ENCODE measurements at regions not wholly inside any gene's neighbourhood (a gene's known extent, or its start where the extent isn't known, plus 50 kb on each side); places are given as distances from the start of the nearest gene placed in this dataset.

DNA sequence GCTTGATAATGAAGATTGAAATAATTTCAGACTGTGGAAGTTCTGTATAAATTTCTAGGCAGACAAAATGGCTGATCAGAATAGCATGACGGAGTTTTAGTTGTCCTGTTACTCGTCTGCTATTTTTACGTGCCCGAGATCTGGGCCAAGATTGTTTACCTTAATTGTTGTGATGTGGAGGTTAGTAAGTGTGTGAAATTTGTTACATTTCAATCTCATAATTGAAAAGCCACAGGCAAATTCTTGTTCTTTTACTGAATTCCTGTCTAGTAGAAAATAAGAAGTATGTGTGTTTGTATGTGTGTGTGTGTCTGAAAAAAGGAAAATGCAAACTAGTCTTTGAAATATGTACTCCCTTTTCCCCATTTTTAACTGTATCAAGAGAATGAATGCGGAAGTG, 115.2 kb downstream of the UTRN start:
- Histone ChIP-seq H3K36me3 (ENCODE audit: insufficient read depth) (no peaks in the 10 kb centered on the region), H3K79me2 (ENCODE audit: insufficient read depth, low read depth) (no peaks in the 10 kb centered on the region), H4K20me1 (ENCODE audit: insufficient read depth) (no peaks in the 10 kb centered on the region), H3K27me3 (ENCODE audit: insufficient read depth, low read depth) (no peaks in the 10 kb centered on the region), H3K4me1 (ENCODE audit: low read depth, poor library complexity, severe bottlenecking) (no peaks in the 10 kb centered on the region), H3K9ac (no peak overlapping the region), H3K27ac (no peak overlapping the region), H3K4me3 (IDR thresholded peaks at IDR 0.05; ENCODE audit: insufficient read depth, low read depth, low read length) (no peak overlapping the region), H2AFZ (ENCODE audit: low read depth) (no peak overlapping the region), H3K4me2 (no peak overlapping the region)
- TF ChIP-seq, protein P1, sequence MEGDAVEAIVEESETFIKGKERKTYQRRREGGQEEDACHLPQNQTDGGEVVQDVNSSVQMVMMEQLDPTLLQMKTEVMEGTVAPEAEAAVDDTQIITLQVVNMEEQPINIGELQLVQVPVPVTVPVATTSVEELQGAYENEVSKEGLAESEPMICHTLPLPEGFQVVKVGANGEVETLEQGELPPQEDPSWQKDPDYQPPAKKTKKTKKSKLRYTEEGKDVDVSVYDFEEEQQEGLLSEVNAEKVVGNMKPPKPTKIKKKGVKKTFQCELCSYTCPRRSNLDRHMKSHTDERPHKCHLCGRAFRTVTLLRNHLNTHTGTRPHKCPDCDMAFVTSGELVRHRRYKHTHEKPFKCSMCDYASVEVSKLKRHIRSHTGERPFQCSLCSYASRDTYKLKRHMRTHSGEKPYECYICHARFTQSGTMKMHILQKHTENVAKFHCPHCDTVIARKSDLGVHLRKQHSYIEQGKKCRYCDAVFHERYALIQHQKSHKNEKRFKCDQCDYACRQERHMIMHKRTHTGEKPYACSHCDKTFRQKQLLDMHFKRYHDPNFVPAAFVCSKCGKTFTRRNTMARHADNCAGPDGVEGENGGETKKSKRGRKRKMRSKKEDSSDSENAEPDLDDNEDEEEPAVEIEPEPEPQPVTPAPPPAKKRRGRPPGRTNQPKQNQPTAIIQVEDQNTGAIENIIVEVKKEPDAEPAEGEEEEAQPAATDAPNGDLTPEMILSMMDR (conservative IDR thresholded peaks at IDR 0.05; ENCODE audit: low read depth, low read length) = no peak

DNA sequence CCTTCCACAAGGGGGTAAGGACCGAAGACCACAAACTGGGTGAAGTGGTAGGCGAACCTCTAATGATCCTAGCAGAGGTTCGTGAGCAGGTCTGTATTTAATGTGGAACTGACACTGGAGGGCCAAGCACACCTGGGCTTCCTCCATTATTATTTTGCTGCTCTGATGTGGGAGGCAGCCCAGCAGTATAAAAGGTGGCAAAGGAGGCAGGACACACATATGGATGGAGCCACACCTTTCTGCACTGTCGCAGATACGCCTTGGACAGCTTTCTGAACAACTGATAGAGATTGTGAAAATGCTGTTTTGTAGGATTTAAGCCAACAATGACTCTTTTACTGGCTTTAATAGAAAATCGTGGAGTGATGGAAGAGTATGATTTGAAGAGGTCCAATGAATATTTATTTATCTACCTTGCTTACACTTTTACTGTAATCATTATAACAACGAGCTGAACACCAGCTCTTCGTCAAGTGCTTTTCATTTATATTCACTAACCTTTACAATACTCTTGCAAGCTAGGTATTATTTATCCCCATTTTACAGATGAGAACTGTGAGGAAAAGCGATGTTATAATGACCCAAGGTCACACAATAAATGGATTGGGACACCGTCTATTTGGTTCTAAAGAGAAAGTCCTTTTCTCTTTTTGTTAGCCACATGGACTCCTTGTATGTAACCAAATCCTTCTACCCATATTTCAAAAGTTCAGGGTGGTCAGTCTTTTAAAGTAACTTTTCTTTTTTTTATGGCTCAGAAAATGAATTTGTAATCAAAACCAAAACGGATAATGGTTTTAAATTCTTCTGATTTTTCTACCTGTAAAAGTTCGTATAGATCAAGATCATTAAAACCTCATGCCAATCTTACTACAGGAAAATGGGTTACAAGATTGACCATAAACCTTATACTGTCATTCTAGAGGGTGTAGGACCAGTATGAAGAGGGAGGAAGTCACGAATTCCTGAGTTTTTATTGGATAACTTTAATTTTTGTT, 116.9 kb downstream of the UTRN start:
- no peaks in the 10 kb centered on the region for H3K27me3 ChIP-seq (ENCODE audit: insufficient read depth, low read depth)

DNA sequence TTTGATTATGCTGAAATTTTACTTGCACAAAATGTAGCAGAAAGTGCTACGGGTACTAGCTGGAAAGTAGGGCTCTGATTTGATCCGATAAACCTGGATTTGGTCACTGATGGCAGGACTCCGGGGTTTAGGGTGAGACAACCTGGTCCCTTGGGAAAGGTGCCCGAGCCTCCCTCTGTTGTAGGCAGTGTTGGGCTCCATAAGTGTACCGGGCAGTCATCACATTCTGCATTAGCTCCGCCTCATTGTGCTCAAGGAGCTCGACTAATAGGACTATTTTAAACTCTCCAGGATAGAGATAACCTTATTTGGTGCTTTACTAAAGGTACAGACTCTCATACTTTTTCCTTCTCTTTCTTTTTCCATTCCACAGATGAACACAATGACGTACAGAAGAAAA, 117.6 kb downstream of the UTRN start:
- H3K4me1 ChIP-seq (ENCODE audit: low read depth, poor library complexity, severe bottlenecking) = no peaks in the 10 kb centered on the region
- no peaks in the 10 kb centered on the region for H3K36me3 ChIP-seq (ENCODE audit: insufficient read depth)
- H3K9ac ChIP-seq = no peak overlapping the region
- no peak overlapping the region for H3K27ac ChIP-seq
- H3K4me2 ChIP-seq = no peak overlapping the region
- TF ChIP-seq, protein P1 (conservative IDR thresholded peaks at IDR 0.05; ENCODE audit: low read depth, low read length) = no peak
- H3K4me3 ChIP-seq (IDR thresholded peaks at IDR 0.05; ENCODE audit: insufficient read depth, low read depth, low read length) = no peak overlapping the region
- no peaks in the 10 kb centered on the region for H3K79me2 ChIP-seq (ENCODE audit: insufficient read depth, low read depth)
- H4K20me1 ChIP-seq (ENCODE audit: insufficient read depth) = no peaks in the 10 kb centered on the region
- no peak overlapping the region for H2AFZ ChIP-seq (ENCODE audit: low read depth)
- no peaks in the 10 kb centered on the region for H3K27me3 ChIP-seq (ENCODE audit: insufficient read depth, low read depth)

More for the DNA sequence above, 116.9 kb downstream of the UTRN start:
- TF ChIP-seq, protein P1 (conservative IDR thresholded peaks at IDR 0.05; ENCODE audit: low read depth, low read length) = no peak
- H4K20me1 ChIP-seq (ENCODE audit: insufficient read depth) = no peaks in the 10 kb centered on the region
- no peak overlapping the region for H3K4me3 ChIP-seq (IDR thresholded peaks at IDR 0.05; ENCODE audit: insufficient read depth, low read depth, low read length)
- no peak overlapping the region for H3K27ac ChIP-seq
- no peak overlapping the region for H3K9ac ChIP-seq
- H3K4me1 ChIP-seq (ENCODE audit: low read depth, poor library complexity, severe bottlenecking) = no peaks in the 10 kb centered on the region
- no peaks in the 10 kb centered on the region for H3K36me3 ChIP-seq (ENCODE audit: insufficient read depth)
- H3K4me2 ChIP-seq = no peak overlapping the region
- H2AFZ ChIP-seq (ENCODE audit: low read depth) = no peak overlapping the region
- H3K79me2 ChIP-seq (ENCODE audit: insufficient read depth, low read depth) = no peaks in the 10 kb centered on the region

DNA sequence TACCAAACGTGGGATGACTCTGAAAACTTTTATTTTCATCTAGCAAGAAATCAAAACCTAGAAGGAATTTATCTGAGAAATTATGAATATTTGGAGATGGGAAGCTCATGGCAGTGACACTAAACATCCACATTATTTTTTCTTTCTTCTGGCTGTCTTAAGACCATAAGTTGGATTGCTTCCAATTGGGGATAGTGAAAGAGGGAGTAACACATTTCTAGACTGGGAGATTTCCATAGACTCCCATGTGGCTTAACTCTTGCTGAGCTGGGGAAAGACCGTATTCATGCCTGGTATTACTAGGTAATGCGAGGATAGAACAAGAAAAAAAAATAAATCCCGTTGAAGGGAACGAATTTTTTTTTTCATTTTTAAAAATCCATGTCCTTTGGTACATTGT, 120.0 kb downstream of the UTRN start:
- Histone ChIP-seq H3K36me3 (ENCODE audit: insufficient read depth) (no peaks in the 10 kb centered on the region), H3K4me3 (IDR thresholded peaks at IDR 0.05; ENCODE audit: insufficient read depth, low read depth, low read length) (no peak overlapping the region), H4K20me1 (ENCODE audit: insufficient read depth) (no peaks in the 10 kb centered on the region), H2AFZ (ENCODE audit: low read depth) (no peak overlapping the region), H3K9ac (no peak overlapping the region), H3K4me2 (no peak overlapping the region), H3K27me3 (ENCODE audit: insufficient read depth, low read depth) (no peaks in the 10 kb centered on the region), H3K27ac (no peak overlapping the region), H3K4me1 (ENCODE audit: low read depth, poor library complexity, severe bottlenecking) (no peaks in the 10 kb centered on the region), H3K79me2 (ENCODE audit: insufficient read depth, low read depth) (no peaks in the 10 kb centered on the region)
- TF ChIP-seq, protein P1 (conservative IDR thresholded peaks at IDR 0.05; ENCODE audit: low read depth, low read length) = no peak

Measured in KMS-11 (cell line).